Endothelial cell of umbilical vein (primary cell): ENCODE measurements at regions not wholly inside any gene's neighbourhood (a gene's known extent, or its start where the extent isn't known, plus 50 kb on each side); places are given as distances from the start of the nearest gene placed in this dataset.

ENCODE experiments used
- BruUV-seq: library from RNA; stranded (reverse); fragments of 400-500 nt; replicated peaks from 2 replicates; lab custom pipeline; 2021; lab: Mats Ljungman, UMichigan
- CTCF ChIA-PET: fragments of 300-600, 350-600 bp; sonication (Branson Sonifier 250); formaldehyde crosslinking; loops from one replicate; lab custom pipeline; 2021; ENCODE audit warnings: antibody characterized with exemption, inconsistent platforms; lab: Charles Lee
- POLR2A ChIA-PET: fragments of 300-600, 350-600 bp; sonication (Branson Sonifier 250); formaldehyde crosslinking; loops from one replicate; lab custom pipeline; 2021; ENCODE audit warnings: antibody characterized with exemption, inconsistent platforms; lab: Charles Lee
- DNase-seq: peaks from one replicate; pipeline ENCODE4 v3.0.0-alpha.2; 2011; ENCODE audit warnings: low read depth, low spot score
- FAIRE-seq: peaks from 2 replicates; lab custom pipeline; 2011; peaks lifted over from hg19 to GRCh38; lab: Jason Lieb, UNC
- H2AFZ ChIP-seq: 2 replicates; pipeline ENCODE4 v1.6.0; 2012; ENCODE audit warnings: low read depth, low read length, control low read depth, inconsistent platforms
- H3K27ac ChIP-seq: 2 replicates; pipeline ENCODE4 v1.5.1; 2011; ENCODE audit warnings: low read depth, mild to moderate bottlenecking, control low read depth, low read length, moderate library complexity; ENCODE audit not compliant: insufficient read depth
- H3K27me3 ChIP-seq, 2 experiments: 2 replicates each; pipeline versions ENCODE4 v1.6.0 to v1.6.1; 2011; ENCODE audit warnings: low read length in 2 of 2, mixed read lengths in 1 of 2; ENCODE audit not compliant: control insufficient read depth in 2 of 2, insufficient read depth in 2 of 2
- H3K36me3 ChIP-seq, 2 experiments: 2 replicates in 1 of 2; 3 replicates in 1 of 2; pipeline ENCODE4 v1.5.1; 2011; ENCODE audit warnings: low read length in 2 of 2, mild to moderate bottlenecking in 1 of 2, moderate library complexity in 1 of 2; ENCODE audit not compliant: control insufficient read depth in 2 of 2, insufficient read depth in 2 of 2; ENCODE audit errors: extremely low read depth in 1 of 2
- H3K4me1 ChIP-seq: 3 replicates; pipeline ENCODE4 v1.5.1; 2011; ENCODE audit warnings: mild to moderate bottlenecking, low read length; ENCODE audit not compliant: control insufficient read depth, insufficient read depth; ENCODE audit errors: extremely low read depth
- H3K4me2 ChIP-seq: 2 replicates; pipeline ENCODE4 v1.6.1; 2011; ENCODE audit warnings: low read length, control low read depth, mixed read lengths; ENCODE audit not compliant: insufficient read depth
- H3K4me3 ChIP-seq, 3 experiments: fragments of 200-600 bp in 1 of 3; sonication (generic), shearing (Covaris generic) in 1 of 3; replicated peaks in 1 of 3; 2 replicates each; pipeline ENCODE4 v1.5.1; 2011 to 2016; ENCODE audit warnings: control low read depth in 3 of 3, low read length in 3 of 3, mild to moderate bottlenecking in 2 of 3, inconsistent platforms in 1 of 3, low read depth in 1 of 3, moderate library complexity in 1 of 3; ENCODE audit not compliant: insufficient read depth in 1 of 3
- H3K79me2 ChIP-seq: 2 replicates; pipeline ENCODE4 v1.6.0; 2012; ENCODE audit warnings: low read length, inconsistent platforms; ENCODE audit not compliant: control insufficient read depth, insufficient read depth
- H3K9ac ChIP-seq: replicated peaks from 2 replicates; pipeline ENCODE3; 2011; ENCODE audit warnings: low read length, control low read depth; ENCODE audit not compliant: insufficient read depth; ENCODE audit errors: extremely low read depth
- H3K9me1 ChIP-seq: replicated peaks from 3 replicates; pipeline ENCODE4 v1.6.0; 2011; ENCODE audit warnings: mild to moderate bottlenecking, low read length; ENCODE audit not compliant: control insufficient read depth, insufficient read depth; ENCODE audit errors: extremely low read depth
- H3K9me3 ChIP-seq: replicated peaks from 2 replicates; pipeline ENCODE4 v1.5.1; 2012; ENCODE audit warnings: low read length, inconsistent platforms; ENCODE audit not compliant: control insufficient read depth, insufficient read depth
- H4K20me1 ChIP-seq: replicated peaks from 2 replicates; pipeline ENCODE3; 2011; ENCODE audit warnings: mild to moderate bottlenecking, low read length; ENCODE audit not compliant: control insufficient read depth, insufficient read depth; ENCODE audit errors: extremely low read depth
- CTCF ChIP-seq, 2 donors: IDR thresholded peaks; 1 replicate in 1 of 2; 2 replicates in 1 of 2; pipeline ENCODE4 v1.5.1; 2011; ENCODE audit warnings: low read length in 2 of 2, mild to moderate bottlenecking in 2 of 2, moderate library complexity in 2 of 2, control low read depth in 1 of 2, inconsistent platforms in 1 of 2, low read depth in 1 of 2; ENCODE audit not compliant: insufficient read depth in 1 of 2; ENCODE audit errors: extremely low read depth in 1 of 2
- EZH2 ChIP-seq: IDR thresholded peaks from 2 replicates; pipeline ENCODE4 v1.6.1; 2012; ENCODE audit warnings: borderline replicate concordance, low read depth, mild to moderate bottlenecking, moderate library complexity, low read length, inconsistent platforms; ENCODE audit not compliant: severe bottlenecking
- FOS ChIP-seq: IDR thresholded peaks from 2 replicates; pipeline ENCODE4 v1.6.1; 2011; ENCODE audit warnings: mild to moderate bottlenecking, low read length, moderate library complexity, borderline replicate concordance; ENCODE audit not compliant: insufficient read depth
- GATA2 ChIP-seq: IDR thresholded peaks from 2 replicates; pipeline ENCODE4 v1.7.0; 2011; ENCODE audit warnings: low read depth, mild to moderate bottlenecking, moderate library complexity, mixed read lengths, low read length; ENCODE audit not compliant: insufficient read length, insufficient read depth
- JUN ChIP-seq: IDR thresholded peaks from 2 replicates; pipeline ENCODE4 v1.6.1; 2011; ENCODE audit warnings: borderline replicate concordance, low read depth; ENCODE audit not compliant: insufficient read length, insufficient read depth
- MAX ChIP-seq: IDR thresholded peaks from 2 replicates; pipeline ENCODE4 v1.6.1; 2011; ENCODE audit not compliant: insufficient read depth, insufficient read length
- MYC ChIP-seq: IDR thresholded peaks from one replicate; pipeline ENCODE4 v1.6.1; 2011; ENCODE audit warnings: mild to moderate bottlenecking, low read depth, low read length
- POLR2A ChIP-seq: IDR thresholded peaks from 2 replicates; pipeline ENCODE4 v1.6.1; 2012; ENCODE audit warnings: low read depth, mild to moderate bottlenecking, control low read depth, low read length
- POLR2AphosphoS5 ChIP-seq: IDR thresholded peaks from 2 replicates; pipeline ENCODE4 v1.6.1; 2012; ENCODE audit warnings: low read depth, mild to moderate bottlenecking, control low read depth, low read length, moderate library complexity; ENCODE audit not compliant: insufficient read depth
- dilution Hi-C: fragments of 300-500 bp; cut with MboI; formaldehyde crosslinking; loops from one replicate; pipeline ENCODE4 v1.15.0; 2019; ENCODE audit warnings: low sequenced_read_pairs; ENCODE audit not compliant: extremely low pct_ligation_motif_present
- intact Hi-C: fragments of 100-400 bp; cut with micrococcal nuclease; formaldehyde crosslinking; loops from one replicate; pipeline ENCODE4 v1.10.0; 2022

GRCh38 chr15:66928784-66929183 is 136.6 kb upstream of the SMAD3 start:
- H3K27me3 ChIP-seq, result no peaks in the 10 kb centered on the region
- H3K79me2 ChIP-seq, result no peaks in the 10 kb centered on the region
- H3K36me3 ChIP-seq, result no peaks in the 10 kb centered on the region
- POLR2A ChIA-PET, result no interaction called here
- TF ChIP-seq CTCF (IDR thresholded peaks at IDR 0.05; ENCODE audit: extremely low read depth in 1 of 2, insufficient read depth in 1 of 2, low read depth in 1 of 2, low read length in 2 of 2) (no peak), FOS (no peak), JUN (no peak), GATA2 (no peak), MAX (no peak), EZH2 (no peak), POLR2AphosphoS5 (no peak), MYC (no peak), POLR2A (no peak)
- no peak for DNase-seq
- dilution Hi-C loops, result loop anchor here (25.0 kb wide), 1 partner anchor 509 kb away; no protein-coding TSS in a partner anchor
- intact Hi-C loops, result no loop called here
- H2AFZ ChIP-seq, result no peak overlapping the region
- FAIRE-seq, result no peak
- H3K4me3 ChIP-seq, result no peak overlapping the region
- no peak overlapping the region for H3K27ac ChIP-seq
- CTCF ChIA-PET, result interaction anchor here (1.2 kb wide), 1 partner anchor 20 kb away, joined by 3 read pairs; no protein-coding TSS in a partner anchor
- peaks cover 14% of the 10 kb centered on the region for H3K4me1 ChIP-seq
- H3K9me3 ChIP-seq, result no peaks in the 10 kb centered on the region
- H3K9me1 ChIP-seq, result no peaks in the 10 kb centered on the region
- no peak overlapping the region for H3K9ac ChIP-seq
- H3K4me2 ChIP-seq, result no peak overlapping the region
- H4K20me1 ChIP-seq, result no peaks in the 10 kb centered on the region
- BruUV-seq, result no TSS peak
